Suprapubic skin (tissue), 4 donors: ENCODE measurements at regions not wholly inside any gene's neighbourhood (a gene's known extent, or its start where the extent isn't known, plus 50 kb on each side); places are given as distances from the start of the nearest gene placed in this dataset.

ENCODE experiments used
- DNase-seq, 2 donors: peaks; one replicate each; pipeline ENCODE4 v3.0.0-alpha.2; 2019; ENCODE audit warnings: low spot score in 2 of 2
- H3K27ac ChIP-seq: fragments of 200-600 bp; sonication (generic); one replicate; pipeline ENCODE4 v1.5.1; 2019
- H3K27me3 ChIP-seq: fragments of 200-600 bp; sonication (generic); one replicate; pipeline ENCODE4 v1.5.1; 2019
- H3K36me3 ChIP-seq: fragments of 200-600 bp; sonication (generic); one replicate; pipeline ENCODE4 v1.5.1; 2019
- H3K4me1 ChIP-seq: fragments of 200-600 bp; sonication (generic); one replicate; pipeline ENCODE4 v1.5.1; 2019
- H3K4me3 ChIP-seq: fragments of 200-600 bp; sonication (generic); one replicate; pipeline ENCODE4 v1.5.1; 2019; ENCODE audit warnings: mild to moderate bottlenecking
- H3K9me3 ChIP-seq: fragments of 200-600 bp; sonication (generic); one replicate; pipeline ENCODE4 v1.5.1; 2019
- EP300 ChIP-seq: sonication (generic); formaldehyde crosslinking; IDR thresholded peaks from one replicate; pipeline ENCODE4 v1.6.1; 2017; ENCODE audit warnings: antibody characterized with exemption
- POLR2A ChIP-seq, 2 donors: fragments of 450-650 bp; IDR thresholded peaks; one replicate each; pipeline ENCODE4 v1.6.1; 2017; ENCODE audit warnings: antibody characterized with exemption in 2 of 2, mild to moderate bottlenecking in 2 of 2, moderate library complexity in 2 of 2
- POLR2AphosphoS5 ChIP-seq, 3 donors: sonication (generic); formaldehyde crosslinking; IDR thresholded peaks; one replicate each; pipeline ENCODE4 v1.6.1; 2017; ENCODE audit warnings: antibody characterized with exemption in 3 of 3
- WGBS: methylation state at CpG from one replicate; pipeline ENCODE4 v1.1.5; 2018; 5-methylcytosine and 5-hydroxymethylcytosine counted together
- TF ChIP-seq, protein P1 (sequence below), 2 donors: fragments of 200-600 bp in 1 of 2; fragments of 450-650 bp in 1 of 2; sonication (generic) in 1 of 2; IDR thresholded peaks; one replicate each; pipeline ENCODE4 v1.5.1; 2016 to 2019; ENCODE audit warnings: antibody characterized with exemption in 2 of 2, mild to moderate bottlenecking in 1 of 2, moderate library complexity in 1 of 2

GRCh38 chr3:62999791-63000190 is 124.6 kb upstream of the CADPS start:
- H3K4me1 ChIP-seq, result no peaks in the 10 kb centered on the region
- H3K36me3 ChIP-seq, result no peaks in the 10 kb centered on the region
- no peaks in the 10 kb centered on the region for H3K9me3 ChIP-seq
- no peak overlapping the region for H3K27ac ChIP-seq
- TF ChIP-seq EP300, result no peak
- TF ChIP-seq POLR2A (IDR thresholded peaks at IDR 0.05), result no peak
- TF ChIP-seq POLR2AphosphoS5 (IDR thresholded peaks at IDR 0.05), result no peak
- TF ChIP-seq, protein P1, sequence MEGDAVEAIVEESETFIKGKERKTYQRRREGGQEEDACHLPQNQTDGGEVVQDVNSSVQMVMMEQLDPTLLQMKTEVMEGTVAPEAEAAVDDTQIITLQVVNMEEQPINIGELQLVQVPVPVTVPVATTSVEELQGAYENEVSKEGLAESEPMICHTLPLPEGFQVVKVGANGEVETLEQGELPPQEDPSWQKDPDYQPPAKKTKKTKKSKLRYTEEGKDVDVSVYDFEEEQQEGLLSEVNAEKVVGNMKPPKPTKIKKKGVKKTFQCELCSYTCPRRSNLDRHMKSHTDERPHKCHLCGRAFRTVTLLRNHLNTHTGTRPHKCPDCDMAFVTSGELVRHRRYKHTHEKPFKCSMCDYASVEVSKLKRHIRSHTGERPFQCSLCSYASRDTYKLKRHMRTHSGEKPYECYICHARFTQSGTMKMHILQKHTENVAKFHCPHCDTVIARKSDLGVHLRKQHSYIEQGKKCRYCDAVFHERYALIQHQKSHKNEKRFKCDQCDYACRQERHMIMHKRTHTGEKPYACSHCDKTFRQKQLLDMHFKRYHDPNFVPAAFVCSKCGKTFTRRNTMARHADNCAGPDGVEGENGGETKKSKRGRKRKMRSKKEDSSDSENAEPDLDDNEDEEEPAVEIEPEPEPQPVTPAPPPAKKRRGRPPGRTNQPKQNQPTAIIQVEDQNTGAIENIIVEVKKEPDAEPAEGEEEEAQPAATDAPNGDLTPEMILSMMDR (IDR thresholded peaks at IDR 0.05), result no peak
- H3K4me3 ChIP-seq, result no peak overlapping the region
- WGBS, result 44% methylated on average over 1 of the region's 1 CpG
- DNase-seq, result no peak
- H3K27me3 ChIP-seq, result no peaks in the 10 kb centered on the region

GRCh38 chr3:63004448-63004847 is 129.2 kb upstream of the CADPS start:
- H3K36me3 ChIP-seq, result no peaks in the 10 kb centered on the region
- DNase-seq, result no peak
- H3K4me1 ChIP-seq, result no peaks in the 10 kb centered on the region
- no peak overlapping the region for H3K27ac ChIP-seq
- H3K9me3 ChIP-seq, result peaks cover 2% of the 10 kb centered on the region
- 75% methylated on average over 3 of the region's 3 CpGs for WGBS
- no peaks in the 10 kb centered on the region for H3K27me3 ChIP-seq
- no peak overlapping the region for H3K4me3 ChIP-seq
- TF ChIP-seq EP300 (no peak), POLR2AphosphoS5 (IDR thresholded peaks at IDR 0.05) (no peak), POLR2A (IDR thresholded peaks at IDR 0.05) (no peak)
- TF ChIP-seq, protein P1 (IDR thresholded peaks at IDR 0.05), result no peak

DNA sequence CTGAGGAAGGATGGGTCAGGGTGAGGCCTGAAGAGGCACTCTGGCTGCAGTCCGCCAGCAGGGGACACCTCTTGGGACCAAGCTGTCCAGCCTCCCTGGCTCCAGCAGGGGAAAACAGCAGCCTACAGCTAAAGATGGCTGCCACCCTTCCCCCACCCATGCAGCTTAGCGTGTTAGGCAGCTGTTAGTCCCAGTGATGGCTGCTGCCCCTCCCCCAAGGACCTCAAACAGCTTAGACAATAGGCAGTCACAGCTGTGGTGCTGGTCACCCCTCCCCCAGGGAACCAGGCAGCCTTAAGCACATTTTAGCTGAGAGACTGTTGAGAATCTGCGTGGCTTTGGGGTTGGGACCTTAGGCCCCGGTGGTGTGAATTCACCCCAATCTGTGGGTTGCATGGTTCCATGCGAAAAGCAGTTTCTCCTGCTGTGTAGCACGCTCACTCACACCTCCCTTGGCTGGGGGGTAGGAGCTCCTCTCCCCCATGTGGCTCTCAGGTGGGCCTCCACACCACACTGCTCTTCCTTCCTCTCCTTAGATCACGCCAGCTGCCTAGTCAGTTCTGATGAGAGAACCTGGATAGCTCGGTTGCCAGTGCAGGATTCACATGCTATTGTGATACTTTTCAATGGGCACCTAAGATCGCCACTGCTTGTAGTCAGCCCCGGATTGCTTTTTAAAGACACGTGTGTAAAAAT is 140.5 kb upstream of the CADPS start:
- TF ChIP-seq POLR2AphosphoS5 (IDR thresholded peaks at IDR 0.05), result no peak
- TF ChIP-seq, protein P1 (IDR thresholded peaks at IDR 0.05), result no peak
- TF ChIP-seq EP300, result no peak
- no peak for TF ChIP-seq POLR2A (IDR thresholded peaks at IDR 0.05)
- Histone ChIP-seq H3K36me3 (no peaks in the 10 kb centered on the region), H3K4me1 (no peaks in the 10 kb centered on the region), H3K27me3 (no peaks in the 10 kb centered on the region), H3K9me3 (no peaks in the 10 kb centered on the region), H3K4me3 (no peak overlapping the region), H3K27ac (no peak overlapping the region)
- DNase-seq, result no peak
- WGBS, result 65% methylated on average over 9 of the region's 11 CpGs

GRCh38 chr3:63022114-63022513 is 146.9 kb upstream of the CADPS start:
- Histone ChIP-seq H3K4me3 (no peak overlapping the region), H3K27me3 (no peaks in the 10 kb centered on the region), H3K4me1 (no peaks in the 10 kb centered on the region), H3K9me3 (no peaks in the 10 kb centered on the region), H3K27ac (no peak overlapping the region), H3K36me3 (no peaks in the 10 kb centered on the region)
- TF ChIP-seq EP300 (no peak), POLR2A (IDR thresholded peaks at IDR 0.05) (no peak), POLR2AphosphoS5 (IDR thresholded peaks at IDR 0.05) (no peak)
- TF ChIP-seq, protein P1 (IDR thresholded peaks at IDR 0.05), result no peak
- WGBS, result 32% methylated on average over 2 of the region's 2 CpGs
- DNase-seq, result no peak

- no peaks in the 10 kb centered on the region for H3K4me1 ChIP-seq
- WGBS, result 30% methylated on average over 2 of the region's 2 CpGs
- TF ChIP-seq, protein P1 (IDR thresholded peaks at IDR 0.05), result no peak
- TF ChIP-seq POLR2AphosphoS5 (IDR thresholded peaks at IDR 0.05) (no peak), POLR2A (IDR thresholded peaks at IDR 0.05) (no peak), EP300 (no peak)
These were observed 151.5 kb upstream of the CADPS start for GRCh38 chr3:63026722-63027121.

More at GRCh38 chr3:63026722-63027121, 151.5 kb upstream of the CADPS start:
- Histone ChIP-seq H3K9me3 (no peaks in the 10 kb centered on the region), H3K4me3 (no peak overlapping the region), H3K27ac (no peak overlapping the region), H3K27me3 (no peaks in the 10 kb centered on the region), H3K36me3 (no peaks in the 10 kb centered on the region)
- DNase-seq, result no peak
